ENCODE measurements at regions not wholly inside any gene's neighbourhood (a gene's known extent, or its start where the extent isn't known, plus 50 kb on each side); places are given as distances from the start of the nearest gene placed in this dataset.
"Not testable (repeated sequence)": the region's sequence is repeated elsewhere in the genome, so short reads cannot be mapped to it uniquely, and the experiment has no call there.

DNA sequence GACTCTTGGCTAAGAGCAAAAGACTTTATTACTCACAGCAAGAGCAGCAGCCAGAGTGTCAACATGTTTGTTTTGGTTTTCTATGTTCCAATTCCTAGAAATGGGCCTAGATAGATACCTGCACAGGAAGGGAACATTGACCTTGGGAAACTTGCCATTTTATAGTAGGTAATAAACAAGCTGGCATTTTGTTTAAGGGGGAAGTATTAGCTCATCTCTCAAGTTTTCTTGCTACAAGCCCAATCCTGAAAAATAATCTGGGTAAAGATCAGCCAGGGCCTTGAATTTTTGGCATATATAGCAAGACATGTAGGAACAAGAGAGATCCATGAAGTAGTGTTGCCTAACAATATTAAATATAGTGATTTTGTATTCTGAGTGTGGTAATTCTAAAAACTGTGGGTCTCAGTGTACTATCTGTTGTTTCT lies 51.4 kb upstream of the RGL1 start:
- DNase-seq = no peak

- DNase-seq = no peak
Observed at GRCh38 chr1:183744132-183744913, 60.6 kb upstream of the RGL1 start.

DNA sequence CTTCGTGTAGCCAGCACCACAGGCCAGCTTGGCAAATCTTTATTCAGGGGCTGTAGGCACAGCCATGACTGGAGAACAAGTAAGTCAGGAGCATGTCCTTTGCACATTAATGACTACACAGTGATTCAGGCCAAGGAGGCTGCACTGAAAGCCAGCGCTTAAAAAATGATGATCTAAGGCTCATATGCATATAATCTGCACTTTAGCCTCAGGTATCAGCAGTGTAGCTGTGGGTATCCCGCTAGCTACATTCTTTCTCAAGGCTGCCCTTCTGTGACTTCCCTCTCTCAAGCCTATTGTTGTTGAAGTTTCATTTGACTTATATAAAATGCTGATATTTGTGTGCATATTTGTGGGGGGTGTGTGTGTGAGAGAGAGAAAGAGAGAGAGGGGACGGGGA lies 62.6 kb upstream of the RGL1 start:
- no peak for DNase-seq

DNA sequence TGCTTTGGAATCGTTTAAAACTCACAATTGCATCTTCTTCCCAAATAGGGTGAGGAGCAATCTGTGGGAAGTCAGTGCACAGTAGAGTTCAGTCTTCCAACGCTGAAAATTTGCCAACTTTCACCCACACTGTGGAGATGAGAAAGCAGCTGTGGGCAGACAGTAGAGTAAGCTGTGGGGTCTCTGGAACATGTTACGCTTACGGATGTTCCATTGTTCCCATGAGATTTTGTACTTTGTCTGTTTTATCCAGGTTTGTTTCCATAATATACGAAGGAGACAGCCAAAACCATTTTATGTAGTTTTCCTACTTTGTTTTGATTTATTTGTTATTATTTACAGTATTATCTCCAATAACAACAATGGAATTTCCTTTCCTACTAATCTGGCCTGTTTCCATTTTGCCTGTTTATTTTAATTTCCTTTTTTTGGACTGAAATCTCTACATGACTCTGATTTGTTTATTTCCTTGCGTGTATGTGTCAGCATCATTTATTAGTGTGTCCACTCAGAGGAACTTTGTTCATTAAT lies 65.1 kb upstream of the RGL1 start:
- DNase-seq = no peak

DNA sequence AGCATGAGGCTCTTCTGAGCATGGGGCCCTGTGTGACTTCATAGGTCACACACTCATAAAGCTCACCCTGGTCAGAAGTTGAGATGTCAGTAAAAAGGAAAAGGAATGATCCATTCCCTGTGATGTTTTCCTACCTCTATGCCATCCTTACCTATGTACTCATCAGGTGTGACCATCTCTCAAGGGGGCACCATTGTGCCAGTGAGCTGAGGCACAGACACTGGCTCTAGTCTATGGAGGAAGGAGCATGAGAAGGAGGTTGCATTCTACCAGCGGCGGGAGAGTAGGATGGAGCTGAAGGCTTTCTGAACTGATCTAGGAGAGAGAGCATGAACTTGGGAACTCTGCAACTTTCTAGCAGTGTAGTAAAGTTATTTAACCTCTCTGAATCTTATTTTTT lies 65.8 kb upstream of the RGL1 start:
- DNase-seq = no peak

GRCh38 chr1:183737916-183738315 lies 67.0 kb upstream of the RGL1 start:
- DNase-seq = not testable (repeated sequence)

GRCh38 chr1:183736343-183736742 lies 68.6 kb upstream of the RGL1 start:
- no peak for DNase-seq

- no peak for DNase-seq
Observed at GRCh38 chr1:183735069-183735860, 69.7 kb upstream of the RGL1 start.

DNA sequence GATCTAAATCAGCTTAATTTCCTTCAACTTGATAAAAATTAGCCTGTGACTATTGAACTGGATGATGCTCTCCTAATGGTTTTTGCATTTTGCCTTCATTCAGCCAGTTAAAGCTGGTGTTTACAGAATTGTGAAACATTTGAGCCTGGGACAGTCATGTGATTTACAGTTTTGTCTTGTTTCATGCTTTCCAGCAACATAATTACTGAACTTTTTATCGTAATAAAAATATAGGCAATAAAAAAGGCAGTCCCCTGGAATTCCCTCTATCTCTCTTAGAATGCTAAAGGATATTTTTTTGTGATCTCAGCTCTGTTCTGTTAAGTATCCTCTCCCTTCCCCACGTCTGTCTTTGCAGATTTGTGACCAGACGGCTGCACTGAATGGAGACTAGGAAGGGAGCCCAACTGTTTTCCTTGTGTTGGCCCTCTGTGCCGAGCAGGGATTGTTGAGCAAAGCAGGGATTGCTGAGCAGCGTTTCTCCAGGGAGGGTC lies 70.3 kb upstream of the RGL1 start:
- DNase-seq = peak; percentile 17

GRCh38 chr1:183733715-183734114 lies 71.2 kb upstream of the RGL1 start:
- DNase-seq = no peak

DNA sequence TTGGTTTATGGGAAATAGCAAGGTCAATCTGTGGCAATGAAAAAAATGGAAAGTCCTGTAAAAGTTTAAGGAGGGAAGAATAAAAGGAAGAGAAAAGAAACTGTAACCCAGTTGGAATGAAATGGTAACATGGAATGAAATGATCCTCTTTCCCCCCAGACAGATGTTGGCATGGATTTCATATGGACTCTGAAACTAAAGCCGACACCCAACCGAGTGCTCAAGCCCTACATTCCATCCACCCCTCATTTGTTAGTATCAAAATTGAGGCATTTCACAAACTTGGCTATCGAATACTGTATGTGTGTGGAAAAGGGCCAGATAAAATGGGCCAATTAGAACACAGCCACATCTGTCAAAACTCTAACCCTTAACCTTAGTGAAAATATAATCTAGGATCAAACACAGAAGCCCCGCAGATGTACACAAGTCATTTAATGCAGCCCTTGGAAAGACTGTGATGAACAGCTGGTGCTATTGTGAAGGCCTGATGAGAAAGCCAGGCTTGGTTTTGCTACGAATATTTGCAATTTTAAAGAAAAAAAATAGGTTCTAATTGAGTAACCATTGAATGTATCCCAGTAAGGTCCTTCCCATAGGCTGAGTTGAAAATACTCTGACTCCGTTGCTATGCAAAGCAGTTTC lies 72.6 kb upstream of the RGL1 start:
- DNase-seq = peak; percentile 50

DNA sequence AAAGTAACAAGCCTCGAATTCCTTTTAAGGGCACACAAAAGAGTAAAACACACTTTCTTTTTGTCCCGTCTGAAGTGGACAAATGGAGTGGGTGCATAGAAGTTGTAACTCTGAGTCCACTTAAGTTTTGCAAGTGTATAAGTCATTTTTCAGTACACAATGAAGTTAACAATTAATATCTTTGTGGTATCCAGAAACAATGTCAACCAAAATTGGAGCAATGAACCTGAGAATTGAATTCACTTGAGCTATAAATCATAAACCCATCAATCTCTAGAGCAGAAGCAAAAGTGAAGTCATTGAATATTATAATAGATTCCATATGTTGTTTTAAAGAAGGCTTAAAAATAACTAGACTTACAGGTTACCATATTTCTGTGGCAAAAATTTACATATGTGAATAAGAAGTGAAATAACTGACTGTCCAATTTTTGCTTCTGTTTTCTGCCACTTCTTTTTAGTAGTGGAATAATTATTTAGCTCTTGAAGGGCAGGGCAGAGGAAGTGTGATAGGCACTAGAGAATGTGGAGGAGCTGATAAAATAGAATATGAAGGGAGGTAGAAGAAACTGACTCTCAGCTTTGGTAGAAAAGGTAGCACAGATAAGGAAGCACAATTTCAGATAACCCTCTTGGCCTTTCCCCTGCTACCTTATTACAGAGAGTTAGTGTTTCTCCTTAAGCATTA lies 73.9 kb upstream of the RGL1 start:
- no peak for DNase-seq

GRCh38 chr1:183730107-183730724 lies 74.7 kb upstream of the RGL1 start:
- no peak for DNase-seq

DNA sequence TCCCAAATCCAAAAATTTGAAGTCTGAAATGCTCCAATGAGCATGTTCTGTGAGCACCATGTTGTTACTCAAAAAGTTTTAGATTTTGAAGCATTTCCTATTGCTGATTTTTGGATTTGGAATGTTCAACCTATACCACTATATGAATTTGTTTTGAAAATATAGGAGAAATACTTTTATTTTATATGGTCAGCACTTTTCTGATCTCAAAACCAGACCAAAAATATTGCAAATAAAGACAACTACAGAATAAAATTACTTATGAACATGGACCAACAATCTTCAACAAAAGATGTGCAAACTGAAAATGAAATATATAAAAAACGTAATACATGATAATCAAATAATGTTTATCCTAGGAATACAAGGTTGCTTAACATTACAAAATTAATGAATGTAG lies 73.7 kb upstream of the APOBEC4 start:
- DNase-seq = no peak

DNA sequence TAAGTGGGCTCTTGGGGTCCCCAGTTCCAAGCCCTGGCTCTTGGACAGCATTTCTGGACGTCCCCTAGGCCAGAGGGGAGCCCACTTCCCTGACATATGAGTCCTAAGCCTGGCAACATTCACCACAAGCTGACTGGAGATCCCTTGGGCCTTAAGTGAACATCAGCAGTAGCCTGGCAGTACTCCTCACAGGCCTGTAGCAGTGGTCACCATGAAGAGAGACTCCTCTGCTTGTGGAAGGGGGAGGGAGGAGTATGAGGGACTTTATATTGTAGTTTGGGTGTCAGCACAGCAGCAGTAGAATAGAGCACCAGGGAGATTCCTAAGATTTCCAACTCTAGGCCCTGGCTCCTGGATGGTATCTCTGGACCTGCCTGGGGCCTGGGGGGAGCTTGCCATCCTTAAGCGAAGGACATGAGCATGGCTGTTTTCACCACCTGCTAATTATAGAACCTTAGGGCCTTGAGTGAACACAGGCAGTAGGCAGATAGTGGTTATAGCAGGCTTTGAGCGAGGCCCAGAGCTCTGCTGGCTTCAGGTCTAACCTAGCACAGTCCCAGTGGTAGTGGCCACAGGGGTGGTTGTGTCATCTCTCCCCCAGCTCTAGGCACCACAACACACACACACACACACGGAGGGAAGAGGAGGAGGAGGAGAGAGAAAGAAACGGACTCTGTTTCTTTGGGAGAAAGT lies 71.4 kb upstream of the APOBEC4 start:
- no peak for DNase-seq

DNA sequence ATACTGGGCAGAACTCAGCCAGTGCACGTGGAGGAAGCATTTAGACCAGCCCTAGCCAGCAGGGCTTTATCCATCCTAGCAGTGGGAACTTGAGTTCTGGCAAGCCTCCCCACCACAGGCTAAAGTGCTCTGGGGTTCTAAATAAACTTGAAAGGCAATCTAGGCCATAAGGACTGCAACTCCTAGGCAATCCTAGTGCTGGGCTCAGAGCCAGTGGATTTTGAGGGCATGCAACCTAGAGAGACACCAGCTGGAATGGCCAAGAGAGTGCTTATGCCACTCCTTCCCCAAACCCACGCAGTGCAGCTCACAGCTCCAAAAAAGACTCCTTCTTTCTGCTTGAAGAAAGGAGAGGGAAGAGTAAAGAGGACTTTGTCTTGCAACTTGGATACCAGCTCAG lies 70.5 kb upstream of the APOBEC4 start:
- peak; percentile 22 for DNase-seq

DNA sequence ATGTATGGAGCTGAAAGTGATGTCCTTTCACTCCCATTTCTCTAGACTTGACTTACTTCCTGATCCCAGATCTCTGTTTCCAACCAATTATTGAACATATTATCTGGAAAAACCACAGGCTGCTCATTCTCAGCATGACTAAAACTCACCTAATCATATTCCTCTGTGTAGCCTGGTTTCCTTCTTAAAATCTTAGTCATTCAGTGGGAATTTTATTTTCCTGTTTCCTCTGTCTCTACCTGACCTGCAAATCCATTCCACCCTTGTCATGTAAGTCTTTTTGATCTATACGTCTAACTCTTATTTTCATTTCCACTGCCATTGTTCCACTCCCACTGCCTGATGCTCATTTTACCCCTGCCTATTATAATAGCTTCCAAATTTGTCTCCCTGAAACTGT lies 67.9 kb upstream of the APOBEC4 start:
- no peak for DNase-seq

GRCh38 chr1:183720028-183720427 lies 66.9 kb upstream of the APOBEC4 start:
- DNase-seq = no peak

- DNase-seq = no peak
Observed at GRCh38 chr1:183719289-183719688, 66.2 kb upstream of the APOBEC4 start.

DNA sequence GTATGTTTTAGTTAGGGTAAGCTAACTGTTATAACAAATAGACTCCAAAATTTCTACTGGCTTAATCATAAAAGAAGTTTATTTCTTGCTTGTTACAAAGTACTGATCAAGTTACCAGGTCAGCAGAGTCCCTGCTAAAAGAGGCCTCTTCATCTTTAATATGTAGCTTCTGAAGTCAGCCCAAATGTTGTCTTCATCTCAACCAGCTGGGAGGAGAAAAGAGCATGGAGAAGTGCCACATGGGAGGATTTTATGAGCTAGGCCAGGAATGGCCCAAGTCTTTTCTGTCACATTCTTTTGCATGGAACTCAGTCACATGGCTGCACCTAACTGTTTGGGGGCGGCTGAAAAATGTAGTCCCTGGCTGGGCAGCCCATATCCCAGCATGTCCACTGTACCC lies 63.2 kb upstream of the APOBEC4 start:
- no peak for DNase-seq

GRCh38 chr1:183711741-183712361 lies 58.7 kb upstream of the APOBEC4 start:
- peak; percentile 38 for DNase-seq
